NK-92 (cell line): ENCODE measurements at regions not wholly inside any gene's neighbourhood (a gene's known extent, or its start where the extent isn't known, plus 50 kb on each side); places are given as distances from the start of the nearest gene placed in this dataset.
"Not testable (repeated sequence)": the region's sequence is repeated elsewhere in the genome, so short reads cannot be mapped to it uniquely, and the experiment has no call there.

Experiments
- DNase-seq: peaks from one replicate; lab custom pipeline; 2025; ENCODE audit not compliant: unreplicated experiment; lab: John Stamatoyannopoulos, UW

DNA sequence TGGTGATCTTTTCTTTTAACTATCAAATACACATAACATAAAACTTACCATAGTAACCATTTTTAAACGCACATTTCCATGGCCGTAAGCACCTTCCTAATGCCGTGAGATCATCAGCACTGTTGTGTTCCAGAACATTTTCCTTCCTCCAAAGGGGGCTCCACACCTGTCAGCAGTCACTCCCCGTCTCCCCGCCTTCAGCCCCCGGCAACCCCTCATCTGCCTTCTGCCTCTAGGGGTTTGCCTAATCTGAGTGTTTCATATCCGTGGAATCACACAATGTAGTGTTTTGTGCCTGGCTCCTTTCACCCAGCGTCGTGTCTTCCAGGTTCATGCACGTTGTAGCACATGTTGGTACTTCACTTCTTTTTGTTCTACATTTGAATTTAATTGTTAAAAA lies 350.1 kb upstream of the TNRC6C start:
- no peak for DNase-seq

DNA sequence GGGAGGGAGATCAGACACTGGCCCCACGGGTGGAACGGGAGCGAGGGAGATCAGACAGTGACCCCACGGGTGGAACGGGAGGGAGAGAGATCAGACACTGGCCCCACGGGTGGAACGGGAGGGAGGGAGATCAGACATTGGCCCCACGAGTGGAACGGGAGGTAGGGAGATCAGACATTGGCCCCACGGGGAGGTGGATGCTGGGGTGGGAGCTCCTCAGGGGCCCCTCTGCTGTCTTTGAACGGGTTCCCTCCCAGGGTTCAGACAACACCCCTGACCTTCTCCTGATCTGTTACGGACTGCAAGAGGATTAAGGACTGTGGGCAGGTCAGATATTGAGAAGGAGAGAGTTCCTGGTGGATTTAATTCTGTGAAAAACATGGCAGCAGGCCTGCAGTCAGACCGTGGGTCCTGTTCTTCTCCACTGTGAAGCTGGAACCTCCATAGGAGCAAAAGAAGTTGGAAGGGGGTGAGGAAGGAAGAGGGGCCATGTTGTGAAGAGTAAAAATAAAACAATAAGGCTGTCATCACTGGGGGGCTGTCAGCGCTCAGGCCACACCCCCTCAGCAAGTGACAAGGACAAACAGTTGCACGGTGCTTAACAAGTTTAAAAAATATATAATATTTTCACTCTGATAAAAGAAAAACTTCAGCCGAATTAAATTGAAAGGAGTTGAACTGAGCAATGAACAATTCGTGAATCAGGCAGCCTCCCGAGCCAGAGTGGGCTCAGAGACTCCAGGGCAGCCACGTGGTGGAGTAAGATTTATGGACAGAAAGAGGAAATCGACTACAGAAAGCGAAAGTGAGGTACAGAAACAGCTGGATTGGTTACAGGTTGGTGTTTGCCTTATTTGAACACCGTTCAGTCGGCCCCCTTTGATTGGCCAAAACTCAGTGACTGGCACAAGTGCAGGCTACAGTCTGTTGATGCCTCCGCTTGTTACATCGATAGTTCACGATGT lies 348.7 kb upstream of the TNRC6C start:
- DNase-seq = no peak

DNA sequence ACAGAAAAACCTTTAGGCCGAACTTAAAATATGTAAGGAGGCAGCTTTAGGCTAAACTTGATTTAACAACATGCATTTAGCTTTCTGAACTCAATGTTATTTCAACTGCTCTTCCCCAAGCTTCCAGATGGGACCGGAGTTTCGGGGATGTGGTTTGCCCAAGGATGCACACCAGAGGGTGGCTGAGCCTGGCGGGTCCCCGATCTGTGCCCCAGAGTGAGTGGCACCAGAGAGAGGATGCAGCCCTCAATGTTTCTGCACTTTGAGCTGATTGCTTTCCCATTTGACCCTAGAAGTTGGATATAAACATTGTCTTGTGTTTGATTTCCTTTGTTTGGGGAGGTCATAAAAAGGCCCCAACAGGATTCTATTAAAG lies 348.0 kb upstream of the TNRC6C start:
- DNase-seq = no peak

DNA sequence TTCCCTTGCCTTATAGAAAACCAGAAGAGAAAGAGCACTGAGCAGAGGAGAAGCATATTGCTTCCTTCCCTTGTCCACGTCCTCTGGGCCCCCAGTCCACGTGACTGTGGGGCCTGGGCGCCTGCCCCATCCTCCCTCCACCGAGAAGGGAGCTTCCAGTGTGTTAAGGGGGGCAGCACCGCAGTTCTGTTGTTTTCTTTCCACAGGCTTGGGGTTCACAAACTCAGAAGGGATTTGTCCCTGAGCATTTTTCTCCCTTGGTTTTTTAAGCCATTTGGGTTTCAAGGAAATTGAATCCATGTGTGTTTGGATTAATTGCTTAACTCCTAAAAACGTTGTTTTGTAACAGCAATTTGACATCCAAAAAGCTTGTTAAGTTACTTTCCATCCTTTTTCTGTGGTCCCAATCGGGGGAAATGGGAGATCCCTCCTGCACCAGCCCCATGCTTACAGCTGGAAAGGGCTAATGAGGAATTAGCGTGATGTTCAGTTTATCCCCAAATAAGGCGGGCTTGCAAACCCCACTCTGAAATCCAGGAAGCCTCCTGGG lies 347.5 kb upstream of the TNRC6C start:
- no peak for DNase-seq

DNA sequence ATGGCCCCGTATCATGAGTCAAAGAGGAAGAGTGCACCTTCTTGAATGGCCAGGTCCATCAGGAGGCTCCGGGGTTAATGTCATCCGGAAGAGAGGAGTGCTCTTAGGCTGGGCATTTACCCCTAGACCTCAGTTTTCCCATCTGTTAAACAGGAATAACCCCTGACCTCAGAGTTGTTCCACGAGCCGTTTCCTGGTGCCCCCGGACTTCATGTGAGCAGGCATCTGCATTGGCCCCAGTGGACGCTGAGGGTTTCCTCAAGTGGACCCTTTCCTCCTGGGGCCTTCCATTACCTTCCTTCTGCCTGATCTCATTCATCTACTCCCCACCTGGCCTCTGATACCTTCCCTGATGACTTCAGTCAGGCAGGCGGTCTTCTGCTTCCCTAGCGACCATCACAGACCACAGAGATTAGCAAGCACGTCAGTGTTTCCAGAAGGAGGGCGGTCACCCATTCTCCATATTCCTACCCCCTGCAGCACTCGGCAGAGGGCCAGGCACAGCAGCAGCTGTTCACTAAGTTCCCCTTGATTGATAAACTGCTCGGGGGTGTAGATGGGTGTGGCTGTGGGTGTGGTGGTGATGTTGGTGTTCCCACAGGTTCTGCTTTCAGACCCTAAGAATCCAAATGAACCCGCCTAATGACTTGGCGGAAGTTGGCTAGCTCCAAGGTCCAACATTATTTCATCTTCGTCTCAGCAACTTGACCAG lies 346.6 kb upstream of the TNRC6C start:
- DNase-seq = no peak

DNA sequence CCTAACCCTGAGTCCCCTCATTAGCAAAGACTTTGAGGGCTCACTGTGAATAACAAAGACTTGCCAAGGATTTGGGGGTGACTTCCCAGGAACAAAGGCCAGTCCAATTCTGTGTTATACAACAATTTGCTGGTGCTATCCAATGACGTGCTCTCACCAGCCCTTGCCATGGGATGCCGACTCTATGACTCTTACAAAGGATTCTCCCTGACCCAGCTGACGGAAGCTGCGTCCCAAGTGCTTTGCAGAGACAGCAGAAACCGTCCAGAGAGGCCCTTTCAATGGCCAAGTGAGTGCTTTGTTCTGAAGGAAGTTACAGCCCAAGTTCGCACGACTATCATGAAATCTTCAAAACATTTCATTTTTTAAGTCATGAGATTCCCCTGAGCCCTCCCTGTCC lies 345.3 kb upstream of the TNRC6C start:
- DNase-seq = no peak

DNA sequence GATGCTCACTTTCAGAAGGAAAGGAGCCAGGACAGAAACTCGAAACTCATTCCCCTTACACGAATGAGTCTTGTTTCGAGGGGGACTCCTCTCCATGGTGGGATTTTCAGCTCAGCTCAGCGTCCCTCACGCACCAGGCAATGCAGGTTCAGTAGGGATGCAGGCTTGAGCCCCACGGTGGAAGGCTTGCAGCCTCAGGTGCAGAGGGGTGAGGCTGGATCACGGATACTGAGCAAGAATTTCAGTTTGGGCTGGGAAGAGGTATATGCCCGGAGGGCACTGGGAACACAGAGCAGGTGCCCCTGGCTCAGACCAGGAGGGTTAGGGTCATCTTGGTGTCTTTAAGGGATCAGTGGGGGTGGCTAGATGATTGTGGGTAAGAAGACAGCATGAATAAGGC lies 344.9 kb upstream of the TNRC6C start:
- DNase-seq = no peak

DNA sequence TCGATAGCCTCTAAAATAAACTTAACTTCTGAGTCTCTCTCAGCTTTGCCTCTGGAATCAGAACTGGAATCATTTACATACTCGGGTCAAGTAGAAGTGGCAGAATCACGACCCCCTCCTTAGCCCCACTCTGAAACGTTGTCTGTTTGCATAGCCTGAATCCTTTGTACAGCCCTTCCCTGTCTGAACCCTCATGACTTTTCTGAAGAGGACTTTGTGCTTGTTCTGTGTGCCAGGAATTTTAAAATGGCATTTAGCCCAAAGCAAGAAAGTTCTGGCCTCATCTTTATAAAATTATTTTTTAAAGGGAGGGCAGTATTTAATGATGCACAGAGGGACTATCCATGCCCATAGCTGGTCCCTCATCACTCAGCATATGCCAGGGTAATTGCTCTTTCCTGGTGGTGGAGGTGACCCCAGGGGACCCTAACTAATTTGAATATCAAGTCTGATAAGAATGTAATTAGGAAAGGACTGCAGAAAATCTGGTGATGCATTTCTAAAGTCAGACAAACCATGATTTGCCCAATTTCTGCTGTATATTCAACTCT lies 342.7 kb upstream of the TNRC6C start:
- DNase-seq = no peak

DNA sequence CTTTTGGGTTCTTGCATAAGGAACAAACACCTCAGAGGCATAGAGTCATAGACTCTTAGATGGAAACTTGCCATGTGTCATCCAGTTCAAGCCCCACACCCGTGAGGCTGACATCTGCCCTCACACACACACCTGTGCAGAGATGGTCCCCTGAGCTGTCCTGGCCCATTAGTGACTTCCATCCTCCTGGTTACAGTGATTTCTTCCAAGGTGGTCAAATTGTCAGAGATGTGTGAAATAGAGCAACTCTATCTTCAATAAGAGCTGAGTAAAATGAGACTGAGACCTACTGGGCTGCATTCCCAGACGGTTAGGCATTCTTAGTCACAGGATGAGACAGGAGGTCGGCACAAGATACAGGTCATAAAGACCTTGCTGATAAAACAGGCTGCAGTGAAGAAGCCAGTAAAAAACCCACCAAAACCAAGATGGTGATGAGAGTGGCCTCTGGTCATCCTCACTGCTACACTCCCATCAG lies 342.2 kb upstream of the TNRC6C start:
- DNase-seq = no peak

DNA sequence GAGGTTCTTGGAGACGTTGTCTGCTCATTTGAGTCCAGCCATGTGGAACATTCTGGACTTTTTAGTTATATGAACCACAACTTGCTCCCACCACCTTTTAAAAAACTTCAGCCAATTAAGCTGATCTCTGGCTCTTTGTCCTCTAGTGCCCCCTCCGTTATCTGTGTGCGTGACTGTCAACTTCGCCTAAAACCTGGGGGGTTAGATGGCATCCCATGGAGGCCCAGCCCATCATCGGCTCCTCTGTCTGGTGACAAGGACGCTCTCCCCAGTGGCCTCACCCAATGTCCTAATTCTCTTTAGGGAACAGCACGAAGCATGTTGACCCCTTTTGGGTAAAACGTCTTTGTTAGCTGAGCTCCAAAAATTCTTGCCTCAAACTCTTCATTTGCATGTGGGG lies 341.0 kb upstream of the TNRC6C start:
- no peak for DNase-seq

DNA sequence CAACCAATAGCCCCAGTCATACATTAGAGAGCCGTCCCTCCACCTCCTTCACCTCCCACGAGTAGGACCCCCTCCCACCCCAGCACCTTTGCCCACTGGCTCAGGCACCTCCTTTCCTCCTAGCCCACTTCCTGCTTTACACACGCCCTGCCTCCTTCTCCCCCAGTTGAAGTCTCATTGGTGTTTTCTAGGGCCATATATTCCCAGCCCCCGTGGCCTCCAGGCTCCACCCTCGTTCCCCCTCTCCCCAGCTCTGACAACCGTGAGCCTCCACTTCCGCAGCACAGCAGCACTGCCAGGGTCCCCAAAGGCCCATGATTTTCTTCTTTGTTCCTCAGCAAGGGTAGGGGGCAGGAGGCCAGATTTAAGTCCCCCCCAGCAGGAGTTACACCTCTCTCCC lies 340.3 kb upstream of the TNRC6C start:
- no peak for DNase-seq

DNA sequence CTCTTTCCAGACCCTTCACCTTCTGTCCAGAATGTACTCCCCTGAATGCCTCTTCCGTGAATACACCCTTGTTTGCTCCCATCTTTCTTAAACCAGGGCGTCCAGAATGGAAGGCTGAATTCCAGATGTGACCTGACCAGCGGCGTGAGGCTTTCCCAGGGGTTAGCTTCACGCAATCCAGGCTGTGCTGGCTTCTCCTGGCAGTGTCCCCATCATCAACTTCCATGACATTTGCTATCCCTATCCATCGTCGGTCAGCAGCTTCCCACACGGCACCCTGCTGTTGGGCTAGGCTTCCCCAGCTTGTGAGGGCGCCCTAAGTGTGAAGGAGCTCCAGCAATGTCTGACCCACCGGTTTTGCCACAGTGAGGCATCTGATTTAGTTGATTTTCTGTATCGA lies 339.8 kb upstream of the TNRC6C start:
- DNase-seq = no peak

DNA sequence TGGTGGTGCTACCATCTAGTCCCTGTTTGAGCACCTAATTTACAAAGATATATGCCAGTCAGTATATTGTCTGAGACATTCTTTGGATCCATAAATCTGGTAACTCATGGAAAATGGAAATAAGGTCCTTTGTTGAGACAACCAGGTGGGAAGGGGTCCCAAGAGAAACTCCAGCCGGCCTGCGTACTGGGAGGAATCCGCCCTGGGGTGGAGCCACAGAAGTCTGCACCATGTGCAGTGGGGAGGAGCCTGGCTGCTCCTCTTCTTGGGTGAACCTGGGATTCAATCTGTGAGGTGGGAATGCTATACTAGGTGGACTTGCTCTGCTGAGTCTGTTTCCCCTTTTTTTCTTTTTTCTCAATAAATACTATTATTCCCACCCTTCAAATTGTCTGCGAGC lies 339.2 kb upstream of the TNRC6C start:
- DNase-seq = no peak

DNA sequence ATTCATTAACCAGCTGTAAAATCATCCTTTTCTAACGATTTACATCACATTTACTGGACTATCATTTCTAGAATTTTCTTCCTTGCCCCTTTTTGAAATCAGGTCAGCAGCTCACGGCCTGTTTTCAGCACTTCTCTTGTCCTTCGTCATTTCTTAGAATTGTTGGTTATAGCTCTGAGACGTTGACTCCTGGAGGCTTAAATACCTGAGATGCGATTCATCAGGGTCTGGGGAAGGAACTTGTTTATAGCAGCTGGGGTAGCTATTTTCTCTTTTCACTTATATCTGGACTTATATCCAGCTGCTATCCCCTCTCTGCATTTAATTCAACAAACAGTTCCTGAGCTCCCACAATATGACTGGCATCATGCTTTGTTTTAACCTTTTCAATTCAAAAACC lies 338.7 kb upstream of the TNRC6C start:
- no peak for DNase-seq

DNA sequence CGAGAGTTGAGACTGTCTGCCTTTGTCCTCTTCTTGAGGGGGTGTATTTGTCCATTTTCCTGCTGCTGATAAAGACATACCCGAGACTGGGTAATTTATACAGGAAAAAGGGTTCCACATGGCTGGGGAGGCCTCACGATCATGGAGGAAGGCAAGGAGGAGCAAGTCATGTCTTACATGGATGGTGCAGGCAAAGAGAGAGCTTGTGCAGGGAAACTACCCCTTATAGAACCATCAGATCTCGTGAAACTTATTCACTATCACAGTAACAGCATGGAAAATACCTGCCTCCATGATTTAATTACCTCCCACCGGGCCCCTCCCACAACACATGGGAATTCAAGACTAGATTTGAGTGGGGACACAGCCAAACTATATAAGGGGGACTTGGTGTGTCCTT lies 338.2 kb upstream of the TNRC6C start:
- DNase-seq = no peak

DNA sequence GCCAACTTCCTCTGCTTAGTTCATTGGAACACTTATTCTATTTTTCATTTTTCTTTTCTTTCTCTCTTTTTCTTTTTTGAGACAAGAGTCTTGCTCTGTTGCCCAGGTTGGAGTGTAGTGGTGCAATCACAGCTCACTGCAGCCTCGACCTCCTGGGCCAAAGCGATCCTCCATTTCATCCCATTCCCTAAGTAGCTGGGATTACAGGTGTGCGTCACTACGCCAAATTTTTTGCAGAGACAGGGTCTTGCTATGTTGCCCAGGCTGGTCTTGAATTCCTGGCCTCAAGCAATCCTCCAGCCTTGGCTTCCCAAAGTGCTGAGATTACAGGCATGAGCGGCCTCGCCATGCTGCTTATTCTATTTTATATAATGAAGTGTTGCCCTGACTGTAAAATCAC lies 336.4 kb upstream of the TNRC6C start:
- not testable (repeated sequence) for DNase-seq

DNA sequence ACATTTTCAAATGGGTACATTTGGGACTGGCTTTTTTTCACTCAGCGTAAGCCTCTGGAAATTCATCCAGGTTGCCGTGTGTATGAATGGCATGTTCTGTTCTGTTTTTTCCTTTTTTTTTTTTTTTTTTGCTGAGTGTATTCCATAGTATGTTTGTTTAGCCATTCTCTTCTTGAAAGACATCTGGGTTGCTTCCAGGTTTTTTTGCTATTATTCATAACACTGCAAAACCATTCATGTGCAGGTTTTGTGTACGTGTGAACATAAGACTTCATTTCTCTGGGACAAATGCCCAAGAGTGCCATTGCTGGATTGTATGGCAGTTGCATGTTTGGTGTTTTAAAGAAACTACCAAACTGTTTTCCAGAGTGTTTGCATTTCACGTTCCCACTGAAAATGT lies 335.9 kb upstream of the TNRC6C start:
- DNase-seq = no peak

DNA sequence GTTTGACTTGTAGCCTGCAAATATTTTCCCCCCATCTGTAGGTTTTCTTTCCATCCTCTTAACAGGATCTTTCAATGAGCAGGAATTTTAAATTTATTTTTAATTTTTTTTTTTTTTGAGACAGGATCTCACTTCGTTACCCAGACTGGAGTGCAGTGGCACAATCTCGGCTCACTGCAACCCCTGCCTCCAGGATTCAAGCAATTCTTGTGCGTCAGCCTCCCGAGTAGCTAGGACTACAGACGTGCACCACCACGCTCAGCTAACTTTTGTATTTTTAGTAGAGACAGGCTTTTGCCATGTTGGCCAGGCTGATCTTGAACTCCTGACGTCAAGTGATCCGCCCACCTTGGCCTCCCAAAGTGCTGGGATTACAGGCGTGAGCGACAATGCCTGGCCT lies 335.2 kb upstream of the TNRC6C start:
- DNase-seq = not testable (repeated sequence)

DNA sequence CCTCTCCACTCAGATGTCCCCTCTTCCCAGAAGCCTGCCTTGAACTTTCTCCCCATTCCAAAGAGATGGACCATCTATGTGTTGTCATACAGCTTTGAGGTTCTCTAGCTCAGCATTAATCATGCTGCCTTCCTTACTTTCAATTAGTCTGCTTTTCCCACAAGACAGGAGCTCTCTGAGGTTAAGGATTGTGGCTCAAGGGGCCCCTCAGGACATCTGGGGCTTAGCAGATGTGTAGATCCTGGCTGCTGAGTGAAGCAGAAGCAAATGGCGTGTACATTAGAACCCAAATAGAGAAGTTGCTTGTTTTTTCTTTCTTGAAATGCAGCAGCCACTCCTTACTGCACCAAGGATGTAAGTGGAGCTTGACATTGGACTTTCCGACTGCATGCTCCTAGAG lies 330.5 kb upstream of the TNRC6C start:
- DNase-seq = no peak

DNA sequence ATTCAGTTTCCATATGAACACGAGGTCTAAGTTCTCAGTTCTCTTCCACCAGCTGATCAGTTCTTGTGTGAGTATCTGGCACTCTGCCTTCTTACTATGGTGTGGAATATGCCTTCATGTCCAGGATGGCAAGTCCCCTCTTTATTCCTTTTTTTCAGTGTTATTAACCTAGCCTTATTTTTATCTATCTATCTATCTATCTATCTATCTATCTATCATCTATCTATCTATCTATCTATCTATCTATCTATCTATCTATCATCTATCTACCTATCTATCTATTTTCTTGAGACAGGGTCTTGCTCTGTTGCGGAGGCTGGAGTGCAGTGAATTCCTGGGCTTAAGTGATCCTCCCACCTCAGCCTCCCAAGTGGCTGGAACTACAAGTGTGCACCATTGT lies 329.2 kb upstream of the TNRC6C start:
- not testable (repeated sequence) for DNase-seq

DNA sequence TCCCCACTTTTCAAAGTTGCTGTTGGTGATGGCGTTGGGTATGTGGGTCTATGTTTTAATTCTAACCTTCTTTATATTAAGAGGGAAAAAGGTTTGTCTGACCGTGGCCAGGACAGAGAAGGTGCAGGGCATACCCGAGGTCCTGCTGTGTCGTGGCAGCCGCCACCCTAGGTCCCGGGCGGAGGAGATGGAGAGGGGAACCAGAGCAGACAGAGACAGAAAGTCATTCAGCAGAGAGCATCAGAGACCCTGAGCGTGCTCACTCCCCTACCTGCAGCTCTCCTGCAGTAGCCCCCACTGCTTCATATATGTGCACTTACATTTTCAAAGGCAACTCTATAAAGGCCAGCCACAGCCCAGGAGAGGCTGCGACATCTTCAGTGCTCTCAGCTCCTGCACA lies 327.2 kb upstream of the TNRC6C start:
- DNase-seq = no peak

DNA sequence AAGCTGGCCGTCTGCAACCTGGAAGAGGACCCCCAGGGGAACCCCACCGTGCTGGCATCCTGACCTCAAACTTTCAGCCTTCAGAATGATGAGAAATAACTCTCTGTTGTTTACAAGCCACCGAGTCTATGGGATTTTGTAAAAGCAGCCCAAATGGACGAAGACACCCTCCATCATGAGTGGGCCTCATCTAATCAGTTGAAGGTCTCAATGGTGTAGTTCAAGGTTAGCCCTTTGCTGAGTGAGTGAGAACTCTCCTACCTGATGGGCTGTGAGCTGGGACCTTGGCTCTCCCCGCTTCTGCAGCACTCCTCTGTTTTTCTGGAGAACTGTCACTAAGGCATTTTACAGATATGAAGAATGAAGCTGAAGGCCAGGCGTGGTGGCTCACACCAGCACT lies 325.9 kb upstream of the TNRC6C start:
- no peak for DNase-seq
